KMS-11 (cell line): ENCODE measurements at regions not wholly inside any gene's neighbourhood (a gene's known extent, or its start where the extent isn't known, plus 50 kb on each side); places are given as distances from the start of the nearest gene placed in this dataset.

ENCODE experiments used
- H2AFZ ChIP-seq: fragments of 200-600 bp; sonication (generic); 2 replicates; pipeline ENCODE4 v1.6.1; 2016; ENCODE audit warnings: antibody characterized with exemption, mixed run types, low read depth
- H3K27ac ChIP-seq: fragments of 200-600 bp; sonication (generic); 2 replicates; pipeline ENCODE4 v1.6.1; 2016; ENCODE audit warnings: mild to moderate bottlenecking, mixed run types
- H3K27me3 ChIP-seq: fragments of 200-600 bp; sonication (generic); 2 replicates; pipeline ENCODE4 v1.6.1; 2017; ENCODE audit warnings: mild to moderate bottlenecking, low read depth, mixed run types, moderate library complexity; ENCODE audit not compliant: insufficient read depth
- H3K36me3 ChIP-seq: fragments of 200-600 bp; sonication (generic); 2 replicates; pipeline ENCODE4 v1.6.1; 2017; ENCODE audit warnings: mild to moderate bottlenecking, mixed run types; ENCODE audit not compliant: insufficient read depth
- H3K4me1 ChIP-seq: fragments of 200-600 bp; sonication (generic); 2 replicates; pipeline ENCODE4 v1.6.1; 2016; ENCODE audit warnings: mild to moderate bottlenecking, low read depth, mixed run types; ENCODE audit not compliant: poor library complexity, severe bottlenecking
- H3K4me2 ChIP-seq: fragments of 200-600 bp; sonication (generic); 2 replicates; pipeline ENCODE4 v1.7.0; 2016; ENCODE audit warnings: mild to moderate bottlenecking, mixed run types
- H3K4me3 ChIP-seq: fragments of 200-600 bp; sonication (generic); IDR thresholded peaks from 2 replicates; pipeline ENCODE4 v1.6.1; 2017; ENCODE audit warnings: low read depth, low read length, mixed read lengths; ENCODE audit not compliant: insufficient read depth
- H3K79me2 ChIP-seq: fragments of 200-600 bp; sonication (generic); 2 replicates; pipeline ENCODE4 v1.6.1; 2016; ENCODE audit warnings: low read depth, mixed run types; ENCODE audit not compliant: insufficient read depth
- H3K9ac ChIP-seq: fragments of 200-600 bp; sonication (generic); 2 replicates; pipeline ENCODE4 v1.6.1; 2016; ENCODE audit warnings: mild to moderate bottlenecking, mixed run types
- H4K20me1 ChIP-seq: fragments of 200-600 bp; sonication (generic); 2 replicates; pipeline ENCODE4 v1.6.1; 2016; ENCODE audit warnings: mild to moderate bottlenecking, mixed run types; ENCODE audit not compliant: insufficient read depth
- TF ChIP-seq, protein P1 (sequence below): fragments of 200-600 bp; sonication (generic); conservative IDR thresholded peaks from 2 replicates; pipeline ENCODE4 v1.6.1; 2017; ENCODE audit warnings: low read depth, mild to moderate bottlenecking, antibody characterized with exemption, low read length, moderate library complexity, mixed read lengths

DNA sequence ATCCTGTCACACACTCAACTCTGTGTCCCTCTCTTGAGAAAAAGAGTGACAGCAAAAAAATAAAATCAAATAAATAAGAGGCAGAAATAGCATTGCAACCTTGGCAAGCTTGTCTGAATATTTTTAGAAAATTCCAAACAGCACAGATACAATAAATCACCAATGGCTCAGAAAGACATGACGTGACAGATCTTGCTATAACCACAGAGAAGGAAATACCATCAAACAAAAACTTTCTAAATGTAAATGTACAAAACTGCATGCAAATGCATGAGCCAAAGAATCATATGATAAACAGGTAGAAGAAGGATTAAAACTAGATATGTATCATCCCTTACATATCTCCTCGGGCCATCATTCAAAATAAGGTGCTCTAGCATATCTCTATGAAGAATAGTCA lies 549.2 kb upstream of the NOX3 start:
- Histone ChIP-seq H3K4me2 (no peak overlapping the region), H2AFZ (no peak overlapping the region), H3K9ac (no peak overlapping the region), H3K79me2 (no peaks in the 10 kb centered on the region), H3K36me3 (no peaks in the 10 kb centered on the region), H4K20me1 (no peaks in the 10 kb centered on the region), H3K27ac (no peak overlapping the region), H3K4me3 (no peak overlapping the region), H3K4me1 (no peaks in the 10 kb centered on the region), H3K27me3 (no peaks in the 10 kb centered on the region)
- TF ChIP-seq, protein P1, sequence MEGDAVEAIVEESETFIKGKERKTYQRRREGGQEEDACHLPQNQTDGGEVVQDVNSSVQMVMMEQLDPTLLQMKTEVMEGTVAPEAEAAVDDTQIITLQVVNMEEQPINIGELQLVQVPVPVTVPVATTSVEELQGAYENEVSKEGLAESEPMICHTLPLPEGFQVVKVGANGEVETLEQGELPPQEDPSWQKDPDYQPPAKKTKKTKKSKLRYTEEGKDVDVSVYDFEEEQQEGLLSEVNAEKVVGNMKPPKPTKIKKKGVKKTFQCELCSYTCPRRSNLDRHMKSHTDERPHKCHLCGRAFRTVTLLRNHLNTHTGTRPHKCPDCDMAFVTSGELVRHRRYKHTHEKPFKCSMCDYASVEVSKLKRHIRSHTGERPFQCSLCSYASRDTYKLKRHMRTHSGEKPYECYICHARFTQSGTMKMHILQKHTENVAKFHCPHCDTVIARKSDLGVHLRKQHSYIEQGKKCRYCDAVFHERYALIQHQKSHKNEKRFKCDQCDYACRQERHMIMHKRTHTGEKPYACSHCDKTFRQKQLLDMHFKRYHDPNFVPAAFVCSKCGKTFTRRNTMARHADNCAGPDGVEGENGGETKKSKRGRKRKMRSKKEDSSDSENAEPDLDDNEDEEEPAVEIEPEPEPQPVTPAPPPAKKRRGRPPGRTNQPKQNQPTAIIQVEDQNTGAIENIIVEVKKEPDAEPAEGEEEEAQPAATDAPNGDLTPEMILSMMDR: no peak

DNA sequence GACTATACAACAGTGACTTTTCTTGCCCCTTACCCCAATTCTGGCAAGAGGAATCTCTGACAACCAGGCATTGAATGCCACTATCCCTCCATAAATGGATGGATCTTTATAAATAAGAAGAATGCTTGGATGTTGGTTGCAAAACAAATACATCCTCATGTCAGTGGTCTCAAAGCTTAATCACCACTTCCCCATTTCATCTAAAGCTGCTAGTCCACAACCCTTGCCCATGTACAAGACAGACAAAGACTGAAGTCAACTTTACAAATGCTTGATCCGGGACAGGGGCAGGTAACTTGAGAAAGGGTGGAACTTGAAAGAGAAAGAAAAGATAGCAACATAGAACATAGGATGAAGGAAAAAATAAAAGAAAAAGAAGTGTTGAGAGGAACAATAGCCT lies 540.5 kb upstream of the NOX3 start:
- Histone ChIP-seq H3K27ac (no peak overlapping the region), H2AFZ (no peak overlapping the region), H3K79me2 (no peaks in the 10 kb centered on the region), H3K36me3 (no peaks in the 10 kb centered on the region), H3K4me3 (no peak overlapping the region), H3K9ac (no peak overlapping the region), H3K4me2 (no peak overlapping the region), H4K20me1 (no peaks in the 10 kb centered on the region), H3K27me3 (no peaks in the 10 kb centered on the region), H3K4me1 (no peaks in the 10 kb centered on the region)
- TF ChIP-seq, protein P1: no peak

DNA sequence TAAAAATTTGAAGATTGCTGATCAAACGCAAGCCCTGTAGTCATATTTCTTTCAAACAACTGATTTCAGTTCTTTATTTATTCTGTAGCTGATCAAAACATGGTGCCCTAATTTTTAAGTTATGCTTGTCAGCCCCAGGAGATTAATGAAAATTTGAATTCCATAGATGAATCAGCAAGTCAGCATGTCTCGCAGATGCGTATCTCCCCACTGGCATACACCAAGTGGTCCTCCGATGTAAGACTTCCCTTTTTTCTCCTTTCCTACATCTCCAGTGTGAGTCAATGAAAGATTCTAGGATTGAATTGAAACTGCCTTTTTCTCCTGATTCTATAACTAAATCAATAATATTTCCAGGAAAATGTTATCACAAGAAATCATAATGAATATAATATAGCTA lies 539.6 kb upstream of the NOX3 start:
- Histone ChIP-seq H2AFZ (no peak overlapping the region), H3K36me3 (no peaks in the 10 kb centered on the region), H3K27ac (no peak overlapping the region), H3K4me1 (no peaks in the 10 kb centered on the region), H3K4me3 (no peak overlapping the region), H3K9ac (no peak overlapping the region), H3K4me2 (no peak overlapping the region), H3K27me3 (no peaks in the 10 kb centered on the region), H4K20me1 (no peaks in the 10 kb centered on the region), H3K79me2 (no peaks in the 10 kb centered on the region)
- TF ChIP-seq, protein P1: no peak

DNA sequence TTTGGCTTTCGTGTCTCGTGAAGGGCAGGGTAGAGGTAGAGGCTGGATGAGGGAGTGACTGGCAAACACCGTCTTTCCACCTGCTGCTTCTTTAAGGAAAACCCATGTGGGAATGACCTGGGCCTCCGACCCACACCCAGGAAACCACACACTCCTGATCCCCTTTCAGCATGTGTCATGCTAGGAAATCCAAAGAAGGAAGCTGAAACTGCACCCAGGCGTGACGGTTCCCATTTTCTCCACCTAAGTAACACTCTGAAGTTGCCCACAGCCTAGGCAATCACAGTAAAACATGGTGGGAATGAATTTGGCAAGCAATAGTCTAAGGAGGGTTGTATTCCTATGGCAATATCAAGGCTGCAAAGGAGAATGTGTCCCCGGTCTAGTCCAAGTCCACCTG lies 538.4 kb upstream of the NOX3 start:
- no peak overlapping the region for H2AFZ ChIP-seq
- H4K20me1 ChIP-seq: no peaks in the 10 kb centered on the region
- H3K4me2 ChIP-seq: no peak overlapping the region
- no peaks in the 10 kb centered on the region for H3K79me2 ChIP-seq
- H3K9ac ChIP-seq: no peak overlapping the region
- H3K27ac ChIP-seq: no peak overlapping the region
- H3K4me1 ChIP-seq: no peaks in the 10 kb centered on the region
- TF ChIP-seq, protein P1: no peak
- no peaks in the 10 kb centered on the region for H3K36me3 ChIP-seq
- no peaks in the 10 kb centered on the region for H3K27me3 ChIP-seq
- H3K4me3 ChIP-seq: no peak overlapping the region

DNA sequence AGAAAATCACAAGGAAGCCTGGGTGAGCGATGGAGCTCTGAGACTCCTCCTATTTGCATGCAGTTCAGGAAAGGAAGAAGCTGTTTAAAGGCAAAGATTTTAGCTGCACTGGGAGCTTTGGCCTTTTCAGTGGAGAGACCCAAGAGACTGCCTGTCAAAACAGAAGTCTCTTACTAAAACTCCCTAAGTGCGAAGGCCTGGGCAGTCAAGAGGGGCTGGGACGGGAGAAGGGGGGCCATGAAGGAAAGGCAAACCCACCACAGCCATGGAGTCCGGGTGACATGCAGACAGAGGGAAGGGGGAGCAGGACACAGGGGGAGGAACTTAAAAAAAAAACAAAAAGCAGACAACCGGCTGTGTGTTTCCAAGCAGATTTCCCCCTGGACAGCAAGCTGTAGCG lies 537.6 kb upstream of the NOX3 start:
- no peaks in the 10 kb centered on the region for H3K79me2 ChIP-seq
- no peak overlapping the region for H3K9ac ChIP-seq
- H4K20me1 ChIP-seq: no peaks in the 10 kb centered on the region
- TF ChIP-seq, protein P1: no peak
- H3K27ac ChIP-seq: no peak overlapping the region
- H2AFZ ChIP-seq: no peak overlapping the region
- H3K27me3 ChIP-seq: no peaks in the 10 kb centered on the region
- H3K36me3 ChIP-seq: no peaks in the 10 kb centered on the region
- no peak overlapping the region for H3K4me3 ChIP-seq
- H3K4me1 ChIP-seq: no peaks in the 10 kb centered on the region
- H3K4me2 ChIP-seq: no peak overlapping the region
